ENCODE measurements at regions not wholly inside any gene's neighbourhood (a gene's known extent, or its start where the extent isn't known, plus 50 kb on each side); places are given as distances from the start of the nearest gene placed in this dataset.

GRCh38 chr6:49252901-49253300 is 210.2 kb downstream of the MMUT start:
- Histone ChIP-seq H3K9me3 (no peaks in the 10 kb centered on the region), H3K36me3 (no peaks in the 10 kb centered on the region), H3K27me3 (no peaks in the 10 kb centered on the region), H3K4me3 (no peak overlapping the region), H3K4me1 (no peaks in the 10 kb centered on the region), H3K27ac (no peak overlapping the region)
- TF ChIP-seq, protein P1, sequence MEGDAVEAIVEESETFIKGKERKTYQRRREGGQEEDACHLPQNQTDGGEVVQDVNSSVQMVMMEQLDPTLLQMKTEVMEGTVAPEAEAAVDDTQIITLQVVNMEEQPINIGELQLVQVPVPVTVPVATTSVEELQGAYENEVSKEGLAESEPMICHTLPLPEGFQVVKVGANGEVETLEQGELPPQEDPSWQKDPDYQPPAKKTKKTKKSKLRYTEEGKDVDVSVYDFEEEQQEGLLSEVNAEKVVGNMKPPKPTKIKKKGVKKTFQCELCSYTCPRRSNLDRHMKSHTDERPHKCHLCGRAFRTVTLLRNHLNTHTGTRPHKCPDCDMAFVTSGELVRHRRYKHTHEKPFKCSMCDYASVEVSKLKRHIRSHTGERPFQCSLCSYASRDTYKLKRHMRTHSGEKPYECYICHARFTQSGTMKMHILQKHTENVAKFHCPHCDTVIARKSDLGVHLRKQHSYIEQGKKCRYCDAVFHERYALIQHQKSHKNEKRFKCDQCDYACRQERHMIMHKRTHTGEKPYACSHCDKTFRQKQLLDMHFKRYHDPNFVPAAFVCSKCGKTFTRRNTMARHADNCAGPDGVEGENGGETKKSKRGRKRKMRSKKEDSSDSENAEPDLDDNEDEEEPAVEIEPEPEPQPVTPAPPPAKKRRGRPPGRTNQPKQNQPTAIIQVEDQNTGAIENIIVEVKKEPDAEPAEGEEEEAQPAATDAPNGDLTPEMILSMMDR (IDR thresholded peaks at IDR 0.05) = no peak
- TF ChIP-seq POLR2A (IDR thresholded peaks at IDR 0.05) = no peak
- WGBS, 4 donors = 50 to 64% (median 53%) methylated on average over 1 of the region's 1 CpG
- intact Hi-C loops (cut with DNase I) = no loop called here
- DNase-seq (no peak), ATAC-seq (no peak)

- no peaks in the 10 kb centered on the region for H3K27me3 ChIP-seq
- H3K9me3 ChIP-seq = peaks cover 0 to 32% (median 14%) of the 10 kb centered on the region in 12 donors
- no peaks in the 10 kb centered on the region for H3K4me1 ChIP-seq
- H3K27ac ChIP-seq = no peak overlapping the region
- ATAC-seq = no peak
- TF ChIP-seq, protein P1 (IDR thresholded peaks at IDR 0.05) = no peak
- no peak for TF ChIP-seq POLR2A (IDR thresholded peaks at IDR 0.05)
- no peaks in the 10 kb centered on the region for H3K36me3 ChIP-seq
- DNase-seq = no peak
- no peak overlapping the region for H3K4me3 ChIP-seq
- intact Hi-C loops (cut with DNase I) = no loop called here
Observed at GRCh38 chr6:49233483-49233882, 229.6 kb downstream of the MMUT start.

GRCh38 chr6:49225471-49225870 is 237.6 kb downstream of the MMUT start:
- H3K27me3 ChIP-seq = no peaks in the 10 kb centered on the region
- no peak for DNase-seq
- ATAC-seq = no peak
- H3K9me3 ChIP-seq = peaks cover 0 to 45% (median 15%) of the 10 kb centered on the region in 12 donors
- intact Hi-C loops (cut with DNase I) = no loop called here
- H3K36me3 ChIP-seq = no peaks in the 10 kb centered on the region
- no peak for TF ChIP-seq POLR2A (IDR thresholded peaks at IDR 0.05)
- TF ChIP-seq, protein P1 (IDR thresholded peaks at IDR 0.05) = no peak
- WGBS, 4 donors = 69 to 83% (median 81%) methylated on average over 1 of the region's 1 CpG
- H3K4me1 ChIP-seq = no peaks in the 10 kb centered on the region
- no peak overlapping the region for H3K4me3 ChIP-seq
- H3K27ac ChIP-seq = no peak overlapping the region

GRCh38 chr6:49220293-49220692 is 242.8 kb downstream of the MMUT start:
- WGBS, 4 donors = 70 to 86% (median 81%) methylated on average over 1 of the region's 1 CpG
- intact Hi-C loops (cut with DNase I) = no loop called here

More at GRCh38 chr6:49220293-49220692, 242.8 kb downstream of the MMUT start:
- Histone ChIP-seq H3K27ac (no peak overlapping the region), H3K4me1 (no peaks in the 10 kb centered on the region), H3K36me3 (no peaks in the 10 kb centered on the region), H3K27me3 (no peaks in the 10 kb centered on the region), H3K4me3 (no peak overlapping the region), H3K9me3 (peaks cover 0 to 34% (median 8%) of the 10 kb centered on the region in 12 donors)
- no peak for TF ChIP-seq POLR2A (IDR thresholded peaks at IDR 0.05)
- TF ChIP-seq, protein P1 (IDR thresholded peaks at IDR 0.05) = no peak
- DNase-seq (no peak), ATAC-seq (no peak)
